ENCODE measurements at regions not wholly inside any gene's neighbourhood (a gene's known extent, or its start where the extent isn't known, plus 50 kb on each side); places are given as distances from the start of the nearest gene placed in this dataset.

- no peak for TF ChIP-seq EZH2 (IDR thresholded peaks at IDR 0.05; ENCODE audit: borderline replicate concordance, low read length)
- no peak for TF ChIP-seq CTCF (IDR thresholded peaks at IDR 0.05; ENCODE audit: low read length)
- no peaks in the 10 kb centered on the region for H4K20me1 ChIP-seq (ENCODE audit: insufficient read depth, low read length)
- H3K9me3 ChIP-seq (ENCODE audit: low read length), result no peaks in the 10 kb centered on the region
- no peaks in the 10 kb centered on the region for H3F3A ChIP-seq (ENCODE audit: insufficient read depth, low read length)
- H3K79me2 ChIP-seq (ENCODE audit: insufficient read depth, low read length), result no peaks in the 10 kb centered on the region
- H2AFZ ChIP-seq (ENCODE audit: low read length), result no peak overlapping the region
- no peak overlapping the region for H3K4me2 ChIP-seq (ENCODE audit: low read length)
- 0 out of 2 replicates have a peak, but pooled peaks cover 2% of the 10 kb centered on the region for H3K27me3 ChIP-seq (ENCODE audit: insufficient read depth, low read length)
- no peak overlapping the region for H3K4me3 ChIP-seq (ENCODE audit: low read depth, low read length, poor library complexity, severe bottlenecking)
- H3K4me1 ChIP-seq (ENCODE audit: insufficient read depth, low read length, severe bottlenecking), result no peaks in the 10 kb centered on the region
- H3K36me3 ChIP-seq (ENCODE audit: insufficient read depth, low read length), result no peaks in the 10 kb centered on the region
- no peaks in the 10 kb centered on the region for H3K9me2 ChIP-seq (ENCODE audit: low read depth, low read length)
- no peak overlapping the region for H3K9ac ChIP-seq (ENCODE audit: low read length)
- no peak overlapping the region for H3K27ac ChIP-seq (ENCODE audit: low read depth, low read length, poor library complexity, severe bottlenecking)
These were observed 1104.0 kb downstream of the XPNPEP1 start for GRCh38 chr10:108819302-108819701.

- H3F3A ChIP-seq (ENCODE audit: insufficient read depth, low read length), result no peaks in the 10 kb centered on the region
- H3K27me3 ChIP-seq (ENCODE audit: insufficient read depth, low read length), result 0 out of 2 replicates have a peak, but pooled peaks cover 2% of the 10 kb centered on the region
- no peaks in the 10 kb centered on the region for H3K9me2 ChIP-seq (ENCODE audit: low read depth, low read length)
- H3K36me3 ChIP-seq (ENCODE audit: insufficient read depth, low read length), result no peaks in the 10 kb centered on the region
- no peak overlapping the region for H3K4me3 ChIP-seq (ENCODE audit: low read depth, low read length, poor library complexity, severe bottlenecking)
- H3K9me3 ChIP-seq (ENCODE audit: low read length), result no peaks in the 10 kb centered on the region
- no peaks in the 10 kb centered on the region for H4K20me1 ChIP-seq (ENCODE audit: insufficient read depth, low read length)
- no peaks in the 10 kb centered on the region for H3K4me1 ChIP-seq (ENCODE audit: insufficient read depth, low read length, severe bottlenecking)
- no peak overlapping the region for H3K4me2 ChIP-seq (ENCODE audit: low read length)
- TF ChIP-seq CTCF (IDR thresholded peaks at IDR 0.05; ENCODE audit: low read length) (no peak), EZH2 (IDR thresholded peaks at IDR 0.05; ENCODE audit: borderline replicate concordance, low read length) (no peak)
- H3K27ac ChIP-seq (ENCODE audit: low read depth, low read length, poor library complexity, severe bottlenecking), result no peak overlapping the region
- H3K79me2 ChIP-seq (ENCODE audit: insufficient read depth, low read length), result no peaks in the 10 kb centered on the region
- H2AFZ ChIP-seq (ENCODE audit: low read length), result no peak overlapping the region
- H3K9ac ChIP-seq (ENCODE audit: low read length), result no peak overlapping the region
These were observed 1105.7 kb downstream of the XPNPEP1 start for GRCh38 chr10:108817584-108817983.

GRCh38 chr10:108817135-108817534 is 1106.2 kb downstream of the XPNPEP1 start:
- no peak overlapping the region for H3K4me3 ChIP-seq (ENCODE audit: low read depth, low read length, poor library complexity, severe bottlenecking)
- H3K9me2 ChIP-seq (ENCODE audit: low read depth, low read length), result no peaks in the 10 kb centered on the region
- no peak overlapping the region for H3K4me2 ChIP-seq (ENCODE audit: low read length)
- H3K27ac ChIP-seq (ENCODE audit: low read depth, low read length, poor library complexity, severe bottlenecking), result no peak overlapping the region
- H3K9ac ChIP-seq (ENCODE audit: low read length), result no peak overlapping the region
- H4K20me1 ChIP-seq (ENCODE audit: insufficient read depth, low read length), result no peaks in the 10 kb centered on the region
- H2AFZ ChIP-seq (ENCODE audit: low read length), result no peak overlapping the region
- H3K9me3 ChIP-seq (ENCODE audit: low read length), result no peaks in the 10 kb centered on the region
- TF ChIP-seq EZH2 (IDR thresholded peaks at IDR 0.05; ENCODE audit: borderline replicate concordance, low read length), result no peak
- no peak for TF ChIP-seq CTCF (IDR thresholded peaks at IDR 0.05; ENCODE audit: low read length)
- H3F3A ChIP-seq (ENCODE audit: insufficient read depth, low read length), result no peaks in the 10 kb centered on the region
- no peaks in the 10 kb centered on the region for H3K79me2 ChIP-seq (ENCODE audit: insufficient read depth, low read length)
- 0 out of 2 replicates have a peak, but pooled peaks cover 2% of the 10 kb centered on the region for H3K27me3 ChIP-seq (ENCODE audit: insufficient read depth, low read length)
- H3K4me1 ChIP-seq (ENCODE audit: insufficient read depth, low read length, severe bottlenecking), result no peaks in the 10 kb centered on the region
- H3K36me3 ChIP-seq (ENCODE audit: insufficient read depth, low read length), result no peaks in the 10 kb centered on the region

Data from OCI-LY1 (cell line).